ENCODE measurements at regions not wholly inside any gene's neighbourhood (a gene's known extent, or its start where the extent isn't known, plus 50 kb on each side); places are given as distances from the start of the nearest gene placed in this dataset.

GRCh38 chrX:3231766-3232165 is 114.7 kb downstream of the MXRA5 start:
- no peak overlapping the region for H3K9ac ChIP-seq (ENCODE audit: insufficient read depth in 1 of 2, low read length in 2 of 2)
- 54 to 58% methylated on average over 7 of the region's 7 CpGs for WGBS, 2 donors
- H3K4me3 ChIP-seq = no peak overlapping the region
- ATAC-seq (ENCODE audit: insufficient read depth, low FRiP score) (no peak), DNase-seq (no peak)
- peaks cover 0 to 5% (median 0%) of the 10 kb centered on the region in 4 donors for H3K9me3 ChIP-seq (ENCODE audit: control insufficient read depth in 4 of 4, insufficient read depth in 3 of 4, low read length in 3 of 4)
- H3K27me3 ChIP-seq (ENCODE audit: control insufficient read depth in 3 of 3, insufficient read depth in 3 of 3, low read length in 2 of 3) = peaks cover 0 to 38% (median 0%) of the 10 kb centered on the region in 3 donors
- H3K27ac ChIP-seq (ENCODE audit: low read depth in 1 of 2, low read length in 1 of 2) = no peak overlapping the region
- no peak for TF ChIP-seq CTCF (IDR thresholded peaks at IDR 0.05; ENCODE audit: control extremely low read depth, extremely low read depth)
- H3K36me3 ChIP-seq (ENCODE audit: control insufficient read depth in 4 of 4, insufficient read depth in 4 of 4, low read length in 4 of 4) = no peaks in the 10 kb centered on the region
- H3K4me1 ChIP-seq (ENCODE audit: control insufficient read depth in 5 of 5, insufficient read depth in 5 of 5, low read length in 5 of 5) = no peaks in the 10 kb centered on the region

DNA sequence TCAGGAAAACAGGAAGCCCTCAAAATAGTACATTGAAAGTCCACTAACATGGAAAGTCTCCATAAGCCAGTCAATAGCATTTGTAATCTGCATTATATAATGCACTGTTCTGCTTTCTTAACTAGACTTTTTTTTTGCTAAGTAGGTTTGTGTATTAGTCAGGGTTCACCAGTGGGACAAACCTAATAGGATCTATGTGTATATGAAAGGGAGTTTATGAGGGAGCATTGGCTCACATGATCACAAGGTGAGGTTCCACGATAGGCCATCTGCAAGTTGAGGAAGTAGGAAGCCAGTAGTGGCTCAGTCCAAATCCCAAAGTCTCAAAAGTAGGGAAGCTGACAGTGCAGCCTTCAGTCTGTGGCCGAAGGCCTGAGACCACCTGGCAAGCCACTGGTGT is 116.0 kb downstream of the MXRA5 start:
- no peak overlapping the region for H3K27ac ChIP-seq (ENCODE audit: low read depth in 1 of 2, low read length in 1 of 2)
- no peaks in the 10 kb centered on the region for H3K4me1 ChIP-seq (ENCODE audit: control insufficient read depth in 5 of 5, insufficient read depth in 5 of 5, low read length in 5 of 5)
- H3K9me3 ChIP-seq (ENCODE audit: control insufficient read depth in 4 of 4, insufficient read depth in 3 of 4, low read length in 3 of 4) = no peaks in the 10 kb centered on the region
- no peak overlapping the region for H3K9ac ChIP-seq (ENCODE audit: insufficient read depth in 1 of 2, low read length in 2 of 2)
- TF ChIP-seq CTCF (IDR thresholded peaks at IDR 0.05; ENCODE audit: control extremely low read depth, extremely low read depth) = no peak
- ATAC-seq (ENCODE audit: insufficient read depth, low FRiP score) (no peak), DNase-seq (no peak)
- no peaks in the 10 kb centered on the region for H3K36me3 ChIP-seq (ENCODE audit: control insufficient read depth in 4 of 4, insufficient read depth in 4 of 4, low read length in 4 of 4)
- no peak overlapping the region for H3K4me3 ChIP-seq
- WGBS, 2 donors = 76 to 78% methylated on average over 2 of the region's 2 CpGs
- peaks cover 0 to 47% (median 0%) of the 10 kb centered on the region in 3 donors for H3K27me3 ChIP-seq (ENCODE audit: control insufficient read depth in 3 of 3, insufficient read depth in 3 of 3, low read length in 2 of 3)

GRCh38 chrX:3227526-3227925 is 118.9 kb downstream of the MXRA5 start:
- Histone ChIP-seq H3K27me3 (ENCODE audit: control insufficient read depth in 3 of 3, insufficient read depth in 3 of 3, low read length in 2 of 3) (peaks cover 0 to 54% (median 0%) of the 10 kb centered on the region in 3 donors), H3K4me3 (no peak overlapping the region), H3K9me3 (ENCODE audit: control insufficient read depth in 4 of 4, insufficient read depth in 3 of 4, low read length in 3 of 4) (no peaks in the 10 kb centered on the region), H3K4me1 (ENCODE audit: control insufficient read depth in 5 of 5, insufficient read depth in 5 of 5, low read length in 5 of 5) (no peaks in the 10 kb centered on the region), H3K9ac (ENCODE audit: insufficient read depth in 1 of 2, low read length in 2 of 2) (no peak overlapping the region), H3K36me3 (ENCODE audit: control insufficient read depth in 4 of 4, insufficient read depth in 4 of 4, low read length in 4 of 4) (no peaks in the 10 kb centered on the region), H3K27ac (ENCODE audit: low read depth in 1 of 2, low read length in 1 of 2) (no peak overlapping the region)
- TF ChIP-seq CTCF (IDR thresholded peaks at IDR 0.05; ENCODE audit: control extremely low read depth, extremely low read depth) = no peak
- no peak for DNase-seq
- 92 to 95% methylated on average over 1 of the region's 1 CpG for WGBS, 2 donors
- ATAC-seq (ENCODE audit: insufficient read depth, low FRiP score) = no peak

GRCh38 chrX:3226087-3226486 is 120.4 kb downstream of the MXRA5 start:
- H3K9ac ChIP-seq (ENCODE audit: insufficient read depth in 1 of 2, low read length in 2 of 2) = no peak overlapping the region
- no peak for ATAC-seq (ENCODE audit: insufficient read depth, low FRiP score)
- no peaks in the 10 kb centered on the region for H3K4me1 ChIP-seq (ENCODE audit: control insufficient read depth in 5 of 5, insufficient read depth in 5 of 5, low read length in 5 of 5)
- no peaks in the 10 kb centered on the region for H3K36me3 ChIP-seq (ENCODE audit: control insufficient read depth in 4 of 4, insufficient read depth in 4 of 4, low read length in 4 of 4)
- no peak overlapping the region for H3K27ac ChIP-seq (ENCODE audit: low read depth in 1 of 2, low read length in 1 of 2)
- H3K4me3 ChIP-seq = no peak overlapping the region
- 82 to 89% methylated on average over 2 of the region's 2 CpGs for WGBS, 2 donors
- no peak for TF ChIP-seq CTCF (IDR thresholded peaks at IDR 0.05; ENCODE audit: control extremely low read depth, extremely low read depth)
- H3K9me3 ChIP-seq (ENCODE audit: control insufficient read depth in 4 of 4, insufficient read depth in 3 of 4, low read length in 3 of 4) = no peaks in the 10 kb centered on the region
- no peak for DNase-seq
- peaks cover 0 to 42% (median 0%) of the 10 kb centered on the region in 3 donors for H3K27me3 ChIP-seq (ENCODE audit: control insufficient read depth in 3 of 3, insufficient read depth in 3 of 3, low read length in 2 of 3)

Data from lung (tissue), 11 donors.